HG02981 (cell line): ENCODE measurements at regions not wholly inside any gene's neighbourhood (a gene's known extent, or its start where the extent isn't known, plus 50 kb on each side); places are given as distances from the start of the nearest gene placed in this dataset.

Source experiments
- ATAC-seq: cut with Tn5 transposase; IDR thresholded peaks from one replicate; pipeline ENCODE4 v1.9.1; 2021; ENCODE audit warnings: mild to moderate bottlenecking, moderate library complexity; ENCODE audit not compliant: unreplicated experiment

GRCh38 chr11:97247601-97248000, 857.8 kb downstream of the JRKL start:
- ATAC-seq = no peak

GRCh38 chr11:97254790-97255189, 865.0 kb downstream of the JRKL start:
- ATAC-seq = no peak

- ATAC-seq = no peak
Measured at GRCh38 chr11:97259434-97259833, 869.6 kb downstream of the JRKL start.

GRCh38 chr11:97259884-97260283, 870.1 kb downstream of the JRKL start:
- ATAC-seq = no peak

- ATAC-seq = no peak
Measured at GRCh38 chr11:97263183-97263858, 873.5 kb downstream of the JRKL start.

- no peak for ATAC-seq
Measured at GRCh38 chr11:97269527-97269926, 879.7 kb downstream of the JRKL start.

- ATAC-seq = no peak
Measured at GRCh38 chr11:97279341-97279740, 889.5 kb downstream of the JRKL start.

- no peak for ATAC-seq
Measured at GRCh38 chr11:97280347-97280746, 890.5 kb downstream of the JRKL start.

GRCh38 chr11:97289823-97290222, 900.0 kb downstream of the JRKL start:
- no peak for ATAC-seq

- no peak for ATAC-seq
Measured at GRCh38 chr11:97290464-97291041, 900.7 kb downstream of the JRKL start.

- ATAC-seq = no peak
Measured at GRCh38 chr11:97296301-97296700, 906.5 kb downstream of the JRKL start.

GRCh38 chr11:97309291-97309690, 919.5 kb downstream of the JRKL start:
- ATAC-seq = no peak

- no peak for ATAC-seq
Measured at GRCh38 chr11:97325693-97326092, 935.9 kb downstream of the JRKL start.

GRCh38 chr11:97332271-97332670, 942.5 kb downstream of the JRKL start:
- ATAC-seq = no peak

GRCh38 chr11:97336064-97336463, 946.3 kb downstream of the JRKL start:
- ATAC-seq = no peak

GRCh38 chr11:97345032-97345431, 955.2 kb downstream of the JRKL start:
- ATAC-seq = no peak

- ATAC-seq = no peak
Measured at GRCh38 chr11:97349201-97349600, 959.4 kb downstream of the JRKL start.

- no peak for ATAC-seq
Measured at GRCh38 chr11:97351939-97352338, 962.1 kb downstream of the JRKL start.

GRCh38 chr11:97354026-97354425, 964.2 kb downstream of the JRKL start:
- no peak for ATAC-seq

- no peak for ATAC-seq
Measured at GRCh38 chr11:97354576-97354975, 964.8 kb downstream of the JRKL start.

- no peak for ATAC-seq
Measured at GRCh38 chr11:97355230-97355629, 965.4 kb downstream of the JRKL start.

- ATAC-seq = no peak
Measured at GRCh38 chr11:97356144-97356543, 966.3 kb downstream of the JRKL start.

- ATAC-seq = no peak
Measured at GRCh38 chr11:97359016-97359415, 969.2 kb downstream of the JRKL start.
